Hepatocyte (in vitro differentiated cells): ENCODE measurements at regions not wholly inside any gene's neighbourhood (a gene's known extent, or its start where the extent isn't known, plus 50 kb on each side); places are given as distances from the start of the nearest gene placed in this dataset.
"Not testable (repeated sequence)": the region's sequence is repeated elsewhere in the genome, so short reads cannot be mapped to it uniquely, and the experiment has no call there.

ENCODE experiments used
- EZH2phosphoT487 ChIP-seq: fragments of 200-600 bp; sonication (generic); IDR thresholded peaks from one replicate; pipeline ENCODE4 v1.6.1; 2018; ENCODE audit warnings: antibody characterized with exemption, mild to moderate bottlenecking, low read depth, moderate library complexity; ENCODE audit not compliant: unreplicated experiment, severe bottlenecking
- TF ChIP-seq, protein P1 (sequence below): fragments of 200-600 bp; sonication (generic); IDR thresholded peaks from 2 replicates; pipeline ENCODE4 v1.5.1; 2016; ENCODE audit warnings: antibody characterized with exemption, mild to moderate bottlenecking; ENCODE audit not compliant: poor library complexity

DNA sequence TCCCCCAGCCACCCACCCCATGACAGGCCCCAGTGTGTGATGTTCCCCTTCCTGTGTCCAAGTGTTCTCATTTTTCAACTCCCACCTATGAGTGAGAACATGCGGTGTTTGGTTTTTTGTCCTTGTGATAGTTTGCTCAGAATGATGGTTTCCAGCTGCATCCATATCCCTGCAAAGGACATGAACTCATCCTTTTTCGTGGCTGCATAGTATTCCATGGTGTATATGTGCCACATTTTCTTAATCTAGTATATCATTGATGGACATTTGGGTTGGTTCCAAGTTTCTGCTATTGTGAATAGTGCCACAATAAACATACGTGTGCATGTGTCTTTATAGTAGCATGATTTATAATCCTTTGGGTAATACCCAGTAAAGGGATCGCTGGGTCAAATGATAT, 273.0 kb downstream of the TEX29 start:
- TF ChIP-seq, protein P1, sequence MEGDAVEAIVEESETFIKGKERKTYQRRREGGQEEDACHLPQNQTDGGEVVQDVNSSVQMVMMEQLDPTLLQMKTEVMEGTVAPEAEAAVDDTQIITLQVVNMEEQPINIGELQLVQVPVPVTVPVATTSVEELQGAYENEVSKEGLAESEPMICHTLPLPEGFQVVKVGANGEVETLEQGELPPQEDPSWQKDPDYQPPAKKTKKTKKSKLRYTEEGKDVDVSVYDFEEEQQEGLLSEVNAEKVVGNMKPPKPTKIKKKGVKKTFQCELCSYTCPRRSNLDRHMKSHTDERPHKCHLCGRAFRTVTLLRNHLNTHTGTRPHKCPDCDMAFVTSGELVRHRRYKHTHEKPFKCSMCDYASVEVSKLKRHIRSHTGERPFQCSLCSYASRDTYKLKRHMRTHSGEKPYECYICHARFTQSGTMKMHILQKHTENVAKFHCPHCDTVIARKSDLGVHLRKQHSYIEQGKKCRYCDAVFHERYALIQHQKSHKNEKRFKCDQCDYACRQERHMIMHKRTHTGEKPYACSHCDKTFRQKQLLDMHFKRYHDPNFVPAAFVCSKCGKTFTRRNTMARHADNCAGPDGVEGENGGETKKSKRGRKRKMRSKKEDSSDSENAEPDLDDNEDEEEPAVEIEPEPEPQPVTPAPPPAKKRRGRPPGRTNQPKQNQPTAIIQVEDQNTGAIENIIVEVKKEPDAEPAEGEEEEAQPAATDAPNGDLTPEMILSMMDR = not testable (repeated sequence)
- not testable (repeated sequence) for TF ChIP-seq EZH2phosphoT487
